Hematopoietic multipotent progenitor cell treated with erythropoietin and hydrocortisone succinate and interleukin-3 and kit ligand, for 15 days (in vitro differentiated cells): ENCODE measurements at regions not wholly inside any gene's neighbourhood (a gene's known extent, or its start where the extent isn't known, plus 50 kb on each side); places are given as distances from the start of the nearest gene placed in this dataset.

Source experiments
- DNase-seq: peaks from one replicate; pipeline ENCODE4 v3.0.0-alpha.2; 2015; ENCODE audit warnings: low spot score

- DNase-seq: no peak
Measured at GRCh38 chrX:40485102-40485826, 95.5 kb upstream of the ATP6AP2 start.

GRCh38 chrX:40484408-40485091, 96.2 kb upstream of the ATP6AP2 start:
- DNase-seq: no peak

GRCh38 chrX:40483502-40483901, 97.3 kb upstream of the ATP6AP2 start:
- DNase-seq: no peak

GRCh38 chrX:40479777-40480318, 100.9 kb upstream of the ATP6AP2 start:
- no peak for DNase-seq

- DNase-seq: no peak
Measured at GRCh38 chrX:40478474-40479065, 102.2 kb upstream of the ATP6AP2 start.

- DNase-seq: no peak
Measured at GRCh38 chrX:40476958-40477357, 103.8 kb upstream of the ATP6AP2 start.

GRCh38 chrX:40474645-40475044, 106.1 kb upstream of the ATP6AP2 start:
- DNase-seq: no peak

- DNase-seq: no peak
Measured at GRCh38 chrX:40474205-40474626, 106.6 kb upstream of the ATP6AP2 start.

- DNase-seq: no peak
Measured at GRCh38 chrX:40473460-40474204, 107.1 kb upstream of the ATP6AP2 start.

GRCh38 chrX:40471965-40472648, 108.7 kb upstream of the ATP6AP2 start:
- no peak for DNase-seq

GRCh38 chrX:40470830-40471429, 109.8 kb upstream of the ATP6AP2 start:
- no peak for DNase-seq

- DNase-seq: no peak
Measured at GRCh38 chrX:40469316-40469715, 111.5 kb upstream of the ATP6AP2 start.

- no peak for DNase-seq
Measured at GRCh38 chrX:40468033-40468846, 112.5 kb upstream of the ATP6AP2 start.

- no peak for DNase-seq
Measured at GRCh38 chrX:40467454-40467853, 113.3 kb upstream of the ATP6AP2 start.

- no peak for DNase-seq
Measured at GRCh38 chrX:40465735-40466551, 114.8 kb upstream of the ATP6AP2 start.

GRCh38 chrX:40462795-40463194, 118.0 kb upstream of the ATP6AP2 start:
- no peak for DNase-seq

- no peak for DNase-seq
Measured at GRCh38 chrX:40460926-40461325, 119.8 kb upstream of the ATP6AP2 start.

GRCh38 chrX:40459571-40460158, 121.1 kb upstream of the ATP6AP2 start:
- no peak for DNase-seq

- no peak for DNase-seq
Measured at GRCh38 chrX:40457406-40457805, 123.4 kb upstream of the ATP6AP2 start.
